ENCODE measurements at regions not wholly inside any gene's neighbourhood (a gene's known extent, or its start where the extent isn't known, plus 50 kb on each side); places are given as distances from the start of the nearest gene placed in this dataset.

GRCh38 chr14:35979531-35979930, 153.4 kb downstream of the BRMS1L start:
- H3K9me3 ChIP-seq (ENCODE audit: insufficient read depth, low read depth, low read length), result no peaks in the 10 kb centered on the region
- H2AFZ ChIP-seq (ENCODE audit: low read length), result no peak overlapping the region
- no peaks in the 10 kb centered on the region for H3K9me2 ChIP-seq (replicated peaks; ENCODE audit: low read depth, low read length)
- H3K79me2 ChIP-seq (ENCODE audit: insufficient read depth, low read length), result no peaks in the 10 kb centered on the region
- no peaks in the 10 kb centered on the region for H4K20me1 ChIP-seq (ENCODE audit: insufficient read depth, low read length, poor library complexity, severe bottlenecking)
- no peaks in the 10 kb centered on the region for H3K27me3 ChIP-seq (ENCODE audit: insufficient read depth, low read length, poor library complexity, severe bottlenecking)
- no peak for TF ChIP-seq CTCF (conservative IDR thresholded peaks at IDR 0.05; ENCODE audit: low read length)
- TF ChIP-seq EZH2phosphoT487 (IDR thresholded peaks at IDR 0.05; ENCODE audit: borderline replicate concordance), result no peak
- H3K4me2 ChIP-seq (ENCODE audit: low read depth, low read length, poor library complexity, severe bottlenecking), result no peak overlapping the region
- no peaks in the 10 kb centered on the region for H3F3A ChIP-seq (ENCODE audit: low read depth)
- H3K9ac ChIP-seq (ENCODE audit: low read depth, low read length, poor library complexity, severe bottlenecking), result no peak overlapping the region
- H3K4me1 ChIP-seq (ENCODE audit: insufficient read depth, low read length, poor library complexity, severe bottlenecking), result no peaks in the 10 kb centered on the region
- no peaks in the 10 kb centered on the region for H3K36me3 ChIP-seq (ENCODE audit: insufficient read depth, low read length)
- H3K4me3 ChIP-seq (ENCODE audit: low read length, poor library complexity, severe bottlenecking), result no peak overlapping the region

GRCh38 chr14:35978561-35978960, 152.4 kb downstream of the BRMS1L start:
- Histone ChIP-seq H3K4me2 (ENCODE audit: low read depth, low read length, poor library complexity, severe bottlenecking) (no peak overlapping the region), H3K9ac (ENCODE audit: low read depth, low read length, poor library complexity, severe bottlenecking) (no peak overlapping the region), H2AFZ (ENCODE audit: low read length) (no peak overlapping the region), H3K4me3 (ENCODE audit: low read length, poor library complexity, severe bottlenecking) (no peak overlapping the region), H4K20me1 (ENCODE audit: insufficient read depth, low read length, poor library complexity, severe bottlenecking) (no peaks in the 10 kb centered on the region), H3K36me3 (ENCODE audit: insufficient read depth, low read length) (no peaks in the 10 kb centered on the region), H3K79me2 (ENCODE audit: insufficient read depth, low read length) (no peaks in the 10 kb centered on the region), H3K9me2 (replicated peaks; ENCODE audit: low read depth, low read length) (no peaks in the 10 kb centered on the region), H3K27me3 (ENCODE audit: insufficient read depth, low read length, poor library complexity, severe bottlenecking) (no peaks in the 10 kb centered on the region), H3K9me3 (ENCODE audit: insufficient read depth, low read depth, low read length) (no peaks in the 10 kb centered on the region), H3K4me1 (ENCODE audit: insufficient read depth, low read length, poor library complexity, severe bottlenecking) (no peaks in the 10 kb centered on the region), H3F3A (ENCODE audit: low read depth) (no peaks in the 10 kb centered on the region)
- TF ChIP-seq EZH2phosphoT487 (IDR thresholded peaks at IDR 0.05; ENCODE audit: borderline replicate concordance), result no peak
- no peak for TF ChIP-seq CTCF (conservative IDR thresholded peaks at IDR 0.05; ENCODE audit: low read length)

- no peaks in the 10 kb centered on the region for H3K36me3 ChIP-seq (ENCODE audit: insufficient read depth, low read length)
- H3K4me1 ChIP-seq (ENCODE audit: insufficient read depth, low read length, poor library complexity, severe bottlenecking), result no peaks in the 10 kb centered on the region
- no peaks in the 10 kb centered on the region for H3K79me2 ChIP-seq (ENCODE audit: insufficient read depth, low read length)
- no peak for TF ChIP-seq EZH2phosphoT487 (IDR thresholded peaks at IDR 0.05; ENCODE audit: borderline replicate concordance)
- TF ChIP-seq CTCF (conservative IDR thresholded peaks at IDR 0.05; ENCODE audit: low read length), result no peak
- H4K20me1 ChIP-seq (ENCODE audit: insufficient read depth, low read length, poor library complexity, severe bottlenecking), result no peaks in the 10 kb centered on the region
- H3K9me3 ChIP-seq (ENCODE audit: insufficient read depth, low read depth, low read length), result no peaks in the 10 kb centered on the region
- H3K9ac ChIP-seq (ENCODE audit: low read depth, low read length, poor library complexity, severe bottlenecking), result no peak overlapping the region
- no peak overlapping the region for H2AFZ ChIP-seq (ENCODE audit: low read length)
- no peaks in the 10 kb centered on the region for H3K27me3 ChIP-seq (ENCODE audit: insufficient read depth, low read length, poor library complexity, severe bottlenecking)
- H3K4me3 ChIP-seq (ENCODE audit: low read length, poor library complexity, severe bottlenecking), result no peak overlapping the region
- no peaks in the 10 kb centered on the region for H3F3A ChIP-seq (ENCODE audit: low read depth)
- no peaks in the 10 kb centered on the region for H3K9me2 ChIP-seq (replicated peaks; ENCODE audit: low read depth, low read length)
- no peak overlapping the region for H3K4me2 ChIP-seq (ENCODE audit: low read depth, low read length, poor library complexity, severe bottlenecking)
Measured at GRCh38 chr14:35975814-35976213, 149.7 kb downstream of the BRMS1L start.

All from Loucy (cell line).